SW 1271 (cell line): ENCODE measurements at regions not wholly inside any gene's neighbourhood (a gene's known extent, or its start where the extent isn't known, plus 50 kb on each side); places are given as distances from the start of the nearest gene placed in this dataset.

Experiments
- DNase-seq, 2 experiments: peaks; one replicate each; lab custom pipeline; 2025; lab: John Stamatoyannopoulos, UW

DNA sequence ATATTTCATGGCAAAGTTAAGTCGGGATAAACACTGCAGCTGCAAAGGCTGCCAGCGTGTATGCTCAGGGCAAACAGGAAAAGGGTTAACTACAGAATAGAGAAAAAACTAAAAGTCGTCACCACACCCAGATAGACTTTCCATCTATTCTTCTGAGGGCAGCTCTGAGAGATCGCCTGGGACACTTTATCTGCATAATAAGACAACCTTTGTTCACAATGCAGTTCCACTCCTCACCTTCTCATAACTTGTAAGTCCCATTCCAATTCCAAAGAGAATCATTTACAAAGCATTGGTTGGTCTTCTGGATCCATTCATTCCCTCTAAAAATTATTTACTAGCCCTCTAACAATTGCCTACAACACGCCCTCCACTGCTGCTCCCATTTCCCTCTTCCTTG lies 437.4 kb downstream of the RND3 start:
- DNase-seq = no peak

DNA sequence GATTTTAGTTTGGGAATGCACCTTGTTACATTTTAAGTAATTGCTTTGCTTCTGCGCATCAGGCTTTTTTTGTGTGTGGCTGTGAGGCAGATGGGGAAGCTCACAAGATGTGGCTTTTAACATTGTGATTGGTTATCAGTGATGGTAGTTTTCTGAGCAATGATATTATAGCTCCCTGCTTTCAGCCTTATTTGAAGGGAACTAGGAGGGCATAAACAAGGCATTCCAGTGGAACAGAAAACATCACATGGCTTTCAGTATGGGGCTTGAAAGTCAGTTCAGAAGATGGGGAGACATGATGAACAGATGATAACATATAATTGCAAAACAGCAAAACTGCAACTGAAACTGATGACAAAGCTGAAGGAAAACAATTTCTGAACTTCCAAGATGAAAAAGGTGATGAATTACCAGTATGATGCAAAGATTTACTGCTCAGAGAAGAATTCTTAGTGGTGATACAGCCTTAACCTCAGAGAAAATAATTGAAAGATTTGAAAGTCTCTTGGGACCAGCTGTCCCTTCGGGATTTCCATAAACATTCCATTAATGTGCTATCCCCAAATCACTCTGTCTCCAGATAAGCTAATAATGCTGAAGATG lies 439.7 kb downstream of the RND3 start:
- DNase-seq = no peak

DNA sequence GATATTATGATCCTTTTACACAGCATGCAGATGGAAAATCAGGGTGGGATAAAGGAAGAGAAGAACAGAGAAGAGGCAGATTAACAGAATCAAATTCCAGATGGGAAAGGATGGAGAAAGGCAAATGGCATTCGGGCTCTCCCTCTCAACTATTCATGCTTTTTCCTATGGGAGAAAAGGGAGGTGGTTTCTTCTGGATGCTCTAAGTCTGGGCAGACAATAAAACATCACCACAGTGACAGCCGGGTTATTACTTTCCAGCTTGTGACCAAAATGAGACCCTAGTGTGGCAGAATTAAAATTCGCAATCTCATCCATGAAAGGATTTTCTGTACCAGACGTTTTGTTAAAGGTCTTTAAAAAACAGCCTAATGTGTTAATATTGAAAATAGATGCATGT lies 440.7 kb downstream of the RND3 start:
- DNase-seq = no peak

DNA sequence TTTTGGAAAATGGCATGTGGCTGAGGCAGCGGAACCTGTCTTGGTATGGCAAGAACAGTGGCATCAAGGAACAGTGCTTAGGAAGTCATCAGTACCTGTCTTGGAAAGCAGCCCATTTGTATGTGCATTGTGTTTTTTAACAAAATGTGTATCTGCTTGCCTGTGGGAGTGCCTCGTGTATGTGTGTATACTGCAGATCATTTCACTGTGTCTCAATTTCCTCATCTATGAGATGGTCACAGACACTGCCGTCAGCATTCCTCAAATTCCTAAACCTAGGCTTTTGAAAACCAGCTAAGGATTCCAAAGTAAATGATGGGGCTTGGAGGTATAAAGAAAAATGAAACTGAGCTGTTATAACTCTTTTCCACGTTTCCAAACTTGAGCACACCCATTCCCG lies 441.3 kb downstream of the RND3 start:
- no peak for DNase-seq

DNA sequence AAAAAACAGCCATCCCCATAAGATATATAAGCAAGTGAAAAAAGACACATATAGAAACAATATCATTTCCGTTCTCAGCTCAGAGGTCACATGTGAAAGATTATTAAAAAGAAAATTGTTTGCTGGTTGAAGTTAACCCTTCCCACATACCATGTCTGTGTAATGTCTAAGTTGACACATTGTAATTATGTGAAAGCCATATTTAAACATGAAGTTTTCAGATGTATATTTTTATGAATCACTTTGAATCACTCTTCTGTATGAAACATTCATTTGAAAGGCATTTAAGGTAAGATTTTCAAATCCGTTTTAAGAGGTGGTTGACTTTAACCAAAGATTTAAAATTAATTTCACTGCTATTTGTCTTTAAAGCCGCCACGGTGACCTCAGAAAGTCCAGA lies 441.9 kb downstream of the RND3 start:
- DNase-seq = no peak

DNA sequence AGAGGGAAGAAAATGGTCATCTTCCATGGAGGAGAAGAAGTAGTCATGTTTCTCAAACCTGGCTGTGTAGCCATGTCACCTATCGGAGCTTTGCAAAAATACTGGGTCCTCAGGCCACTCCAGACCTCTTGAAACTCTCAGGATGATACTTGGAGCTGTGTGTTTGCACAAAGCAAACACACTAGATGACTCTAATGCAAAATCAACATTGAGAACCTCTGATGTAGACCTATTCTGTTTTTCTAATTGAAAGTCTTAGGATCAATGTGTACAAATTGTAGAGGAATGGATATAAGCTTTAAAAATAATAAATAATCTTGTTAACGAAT lies 444.3 kb downstream of the RND3 start:
- no peak for DNase-seq

DNA sequence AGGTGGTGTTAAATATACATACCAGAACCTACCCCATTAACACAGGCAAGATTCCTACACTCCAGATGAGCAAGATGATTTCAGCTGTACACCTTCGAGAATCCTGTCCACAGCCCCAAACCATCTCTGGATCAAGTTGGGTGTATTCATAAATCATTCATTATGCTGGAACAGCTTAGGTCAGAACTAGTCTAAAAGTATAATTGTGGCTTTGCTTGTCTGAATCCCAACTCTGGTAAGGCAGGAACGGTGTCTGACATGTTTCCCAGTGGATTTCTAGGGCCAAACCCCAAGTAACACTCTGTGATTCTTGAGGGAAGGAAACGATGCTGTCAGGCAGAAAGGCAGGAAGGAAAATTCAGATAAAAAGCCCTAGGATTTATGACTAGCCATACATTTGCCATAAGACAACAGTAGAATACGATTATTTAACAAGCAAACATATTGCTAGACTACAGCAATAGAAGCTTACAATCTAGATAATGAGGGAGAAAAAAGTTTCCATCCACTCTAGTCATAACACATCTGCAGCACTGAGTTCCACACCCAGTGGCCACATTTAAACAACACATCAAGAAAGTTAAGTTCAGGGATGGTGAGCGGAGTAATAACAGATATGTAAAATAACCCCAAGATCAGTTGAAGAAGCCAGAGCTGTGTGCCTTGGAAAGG lies 444.8 kb downstream of the RND3 start:
- DNase-seq = no peak

DNA sequence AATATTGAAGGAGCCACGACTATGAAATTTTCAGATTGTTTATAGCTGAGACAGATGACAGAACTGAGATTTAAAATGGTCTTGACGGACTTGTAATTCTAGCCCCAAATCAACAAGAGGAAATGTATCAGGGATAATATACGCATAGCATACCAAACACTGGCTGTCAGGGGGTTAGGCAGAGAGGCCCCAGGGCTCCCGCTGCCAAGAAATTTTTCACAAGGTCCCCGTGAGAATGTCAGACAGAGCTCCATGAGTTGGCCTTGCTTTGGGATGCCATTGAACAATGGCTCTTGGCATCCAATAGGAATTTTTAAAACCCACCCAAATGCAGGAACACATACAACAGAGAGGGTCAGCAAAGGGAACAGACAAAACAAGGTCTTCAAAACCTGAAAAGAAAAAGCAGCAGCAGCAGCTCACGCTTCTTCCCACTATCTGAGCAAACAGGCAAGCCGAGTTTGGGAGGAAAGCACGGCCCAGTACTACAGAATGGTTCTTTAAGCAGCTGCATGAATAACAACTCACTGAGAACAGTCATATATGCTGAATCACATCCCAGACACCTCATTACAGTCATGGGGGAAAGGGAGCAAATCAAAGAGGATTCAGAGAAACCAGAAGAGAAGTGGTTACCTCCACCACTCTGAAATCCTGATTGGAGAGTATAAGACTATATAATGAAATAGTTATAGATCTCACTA lies 445.6 kb downstream of the RND3 start:
- no peak for DNase-seq

DNA sequence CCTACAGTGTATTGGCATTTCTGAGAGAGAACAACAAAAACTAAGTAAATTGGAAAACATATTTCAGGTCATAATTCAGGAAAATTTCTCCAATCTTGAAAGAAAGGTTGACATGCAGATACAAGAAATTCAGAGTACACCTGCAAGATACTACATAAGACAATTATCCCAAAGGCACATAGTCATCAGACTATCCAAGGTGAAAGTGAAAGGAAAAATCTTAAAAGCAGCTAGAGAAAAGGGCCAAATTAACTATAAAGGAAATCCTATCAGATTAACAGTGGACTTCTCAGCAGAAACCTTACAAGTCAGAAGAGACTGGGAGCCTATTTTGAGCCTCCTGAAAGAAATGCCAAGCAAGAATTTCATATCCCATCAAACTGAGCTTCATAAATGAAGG lies 449.0 kb upstream of the MMADHC start:
- no peak for DNase-seq

DNA sequence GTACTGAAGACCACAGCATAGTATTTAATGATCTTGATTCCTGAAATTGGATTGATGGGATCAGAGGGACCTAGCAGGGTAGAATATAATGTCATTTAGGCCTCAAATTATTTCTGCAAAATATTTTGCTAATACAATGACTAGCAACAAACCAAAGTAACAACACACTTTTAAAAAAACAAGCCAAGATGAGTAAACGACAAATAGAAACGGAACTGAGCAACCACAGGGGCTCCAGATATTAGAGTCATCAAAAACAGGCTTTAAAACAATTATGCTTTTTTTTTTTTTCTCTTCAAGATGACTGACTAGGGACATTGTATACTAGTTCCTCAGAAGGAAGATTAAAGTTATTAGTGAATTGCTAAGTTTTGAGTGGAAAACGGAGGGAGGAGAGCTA lies 447.1 kb upstream of the MMADHC start:
- DNase-seq = no peak

DNA sequence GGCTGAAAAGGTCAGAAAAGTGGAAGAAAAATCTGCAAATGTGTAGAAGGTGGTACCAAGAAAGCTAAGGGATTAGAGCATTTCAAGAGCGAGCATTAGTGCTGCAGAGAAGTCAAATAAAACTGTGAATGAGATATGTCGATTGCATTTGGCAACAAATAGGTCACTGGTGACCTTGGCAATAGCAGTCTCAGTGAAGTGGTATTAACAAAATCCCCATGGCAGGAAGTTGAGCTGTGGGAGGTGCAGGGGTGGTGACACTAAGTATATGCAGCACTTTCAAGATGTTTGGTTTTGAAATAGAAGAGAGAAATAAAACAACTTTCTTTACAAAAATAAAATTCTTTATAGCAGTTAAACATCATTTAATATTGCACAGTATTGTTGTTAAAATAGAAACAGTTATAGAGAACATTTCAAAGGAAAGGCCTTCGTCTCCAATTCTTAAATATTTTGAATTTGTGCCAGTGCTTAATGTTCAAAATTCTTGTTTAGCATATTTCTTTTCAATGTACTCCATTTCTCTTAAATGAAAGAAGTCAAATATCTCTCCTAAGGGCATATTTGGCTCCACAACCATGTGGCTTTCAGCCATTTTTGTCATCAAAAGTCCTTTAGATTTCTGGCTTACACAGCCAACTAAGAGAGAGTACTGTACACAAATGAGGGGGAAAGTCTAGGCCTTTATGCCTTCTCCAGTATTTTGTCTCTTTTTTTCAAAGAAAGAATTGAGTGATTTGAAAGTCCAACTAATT lies 443.0 kb upstream of the MMADHC start:
- DNase-seq = no peak

DNA sequence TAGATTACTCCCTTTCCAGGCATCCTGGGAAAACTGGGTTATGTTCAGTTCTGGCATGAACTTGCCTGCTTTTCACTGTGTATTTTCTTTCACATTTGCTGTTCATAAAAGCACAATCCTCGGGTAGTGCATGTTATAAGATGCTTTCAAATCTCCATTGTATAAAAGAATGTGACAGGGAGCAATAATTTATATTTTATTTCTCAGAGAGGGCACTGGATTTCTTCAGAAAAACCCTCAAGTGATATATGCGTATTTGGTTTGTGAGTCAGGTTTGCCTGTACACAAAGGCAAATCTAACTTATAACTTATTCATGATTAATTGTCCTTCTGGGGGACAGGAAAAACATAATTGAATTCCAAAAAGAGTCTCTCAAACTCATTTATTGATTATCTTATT lies 440.7 kb upstream of the MMADHC start:
- DNase-seq = no peak

DNA sequence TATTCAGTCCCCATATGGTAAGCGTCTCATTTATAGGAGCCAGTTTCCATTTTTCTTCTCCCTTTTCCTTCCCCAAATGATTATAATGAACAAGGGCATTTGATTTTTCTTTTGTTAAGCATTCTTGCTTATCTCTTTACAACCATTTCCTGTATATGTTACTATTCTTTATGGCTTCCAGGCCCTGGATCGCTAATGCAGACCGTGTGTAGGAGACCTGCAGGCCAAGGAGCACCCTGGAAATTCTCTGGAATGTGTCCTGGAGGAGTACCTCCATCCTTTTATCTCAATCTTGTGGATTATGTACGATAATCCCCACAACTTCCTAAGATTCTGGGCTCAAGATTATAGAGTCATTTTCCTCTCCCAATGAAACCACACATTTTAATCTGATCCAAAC lies 439.6 kb upstream of the MMADHC start:
- DNase-seq = no peak

DNA sequence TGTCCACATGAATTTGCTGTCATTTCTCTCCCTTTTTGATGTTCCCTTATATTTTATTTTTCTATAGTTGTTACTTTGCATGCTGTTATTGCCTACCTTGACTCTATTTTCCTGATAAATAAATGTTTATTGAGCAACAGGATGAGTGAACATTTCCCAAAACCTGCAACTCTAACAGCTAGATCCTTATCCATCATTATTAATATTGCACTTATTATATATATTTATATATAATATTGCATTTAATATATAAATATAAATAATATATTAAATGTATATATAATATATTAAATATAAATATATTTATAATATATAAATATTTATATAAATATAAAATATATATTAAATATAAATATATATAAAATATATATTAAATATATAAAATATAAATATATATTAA lies 436.1 kb upstream of the MMADHC start:
- DNase-seq = no peak

DNA sequence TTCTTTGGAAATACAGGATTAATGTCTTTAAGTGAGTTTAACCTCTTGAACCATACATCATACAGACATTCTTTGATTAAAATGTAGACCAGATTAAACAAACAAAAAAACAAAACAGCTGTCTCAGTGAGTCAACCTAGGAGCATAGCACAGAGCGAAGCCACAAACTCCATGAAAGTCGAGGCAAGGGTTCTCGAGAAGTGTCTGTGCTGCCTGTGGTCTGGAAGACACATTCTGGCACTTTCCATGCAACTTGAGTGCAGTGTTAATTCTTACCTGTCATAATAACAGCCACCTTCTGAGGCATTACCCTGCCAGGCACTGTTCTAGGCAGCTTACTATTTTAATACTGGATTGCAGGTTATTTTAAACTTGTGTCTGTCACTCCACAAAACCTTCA lies 435.5 kb upstream of the MMADHC start:
- DNase-seq = no peak

DNA sequence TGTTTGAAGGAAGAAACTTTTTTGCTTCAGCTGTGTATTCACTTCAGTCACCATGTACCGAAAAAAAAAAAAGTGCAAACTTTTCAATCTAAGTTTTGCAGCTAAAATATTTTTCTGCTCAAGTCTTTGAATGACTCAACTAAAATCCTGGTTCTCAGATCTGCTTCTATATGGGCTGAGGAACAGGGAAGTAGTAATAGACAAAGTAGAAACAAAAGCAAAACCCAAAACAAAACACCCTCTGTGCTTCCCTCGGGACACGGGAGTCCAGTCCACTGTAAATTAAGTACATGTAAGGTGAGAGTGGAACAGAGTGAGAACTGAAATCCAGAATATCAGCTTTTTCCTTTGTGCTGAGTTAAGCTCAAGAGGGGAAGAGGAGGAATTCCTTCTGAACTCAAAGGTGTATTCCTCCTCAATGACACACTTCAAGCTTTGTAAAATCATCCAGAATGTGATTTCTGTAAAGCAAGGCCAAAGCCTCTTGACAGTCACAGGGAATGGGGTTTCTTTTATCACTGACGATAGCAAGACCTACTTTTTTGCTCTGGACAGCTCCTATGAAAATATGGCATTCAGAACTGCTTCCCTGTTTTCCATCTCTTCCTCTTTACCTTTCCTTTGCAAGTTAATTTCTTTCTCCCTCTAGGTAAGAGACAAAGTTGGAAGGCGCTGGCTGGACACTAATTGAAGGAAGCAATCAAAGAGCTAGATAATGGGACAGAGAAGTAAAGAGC lies 433.5 kb upstream of the MMADHC start:
- no peak for DNase-seq

DNA sequence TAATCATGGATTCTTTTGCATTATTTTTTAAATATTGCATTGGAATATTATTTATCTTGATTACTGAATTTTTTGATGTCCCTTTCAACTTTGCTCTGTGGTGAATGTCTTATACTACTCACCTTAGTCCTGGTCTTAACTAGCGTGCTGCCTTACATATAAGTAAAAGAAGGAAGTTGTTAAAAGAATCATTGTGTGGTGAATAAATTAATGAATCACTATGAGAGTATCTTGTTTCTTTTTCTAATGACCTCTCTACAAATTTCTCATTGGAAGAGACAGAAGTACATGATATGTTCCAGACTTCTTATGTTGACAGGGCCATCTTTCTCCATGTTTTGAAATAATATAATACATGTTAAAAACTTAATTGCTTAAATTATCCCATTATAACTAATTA lies 432.6 kb upstream of the MMADHC start:
- no peak for DNase-seq

DNA sequence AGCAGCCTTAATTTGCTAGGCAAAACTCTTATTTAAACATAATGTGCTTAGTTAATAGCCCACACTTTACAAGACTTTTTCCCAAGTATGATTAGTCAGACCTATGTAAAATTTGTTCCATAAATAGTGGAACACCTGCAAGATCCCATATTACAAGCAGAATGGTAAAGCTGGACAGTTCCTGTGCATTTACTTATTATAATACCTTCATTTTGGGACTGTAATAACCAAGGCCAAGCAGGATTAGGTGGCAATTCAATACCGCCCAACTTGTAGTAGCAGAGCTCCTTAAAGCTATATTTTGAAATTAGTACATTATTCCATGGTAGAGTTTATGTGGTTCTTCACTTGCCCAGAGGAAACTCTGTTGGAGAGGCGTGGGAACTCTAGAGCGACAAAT lies 431.5 kb upstream of the MMADHC start:
- DNase-seq = no peak

DNA sequence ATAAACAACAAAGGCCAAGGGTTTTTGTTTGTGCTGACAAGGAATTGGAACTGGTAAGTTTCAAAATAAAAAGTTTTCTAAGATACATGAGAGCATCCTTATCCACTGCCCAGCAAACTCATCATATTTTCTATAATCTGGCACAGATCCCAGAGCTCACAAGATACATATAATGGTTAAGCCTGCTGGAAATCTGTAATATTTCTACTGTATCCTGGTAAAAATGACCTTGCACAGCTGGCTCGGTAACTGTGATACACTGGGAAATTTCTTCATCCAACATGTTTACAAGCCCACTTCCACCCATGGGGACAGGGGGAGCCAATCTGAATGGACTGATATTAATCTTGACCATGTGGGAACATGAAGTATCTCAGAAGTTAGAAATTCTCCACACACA lies 425.4 kb upstream of the MMADHC start:
- DNase-seq = no peak

DNA sequence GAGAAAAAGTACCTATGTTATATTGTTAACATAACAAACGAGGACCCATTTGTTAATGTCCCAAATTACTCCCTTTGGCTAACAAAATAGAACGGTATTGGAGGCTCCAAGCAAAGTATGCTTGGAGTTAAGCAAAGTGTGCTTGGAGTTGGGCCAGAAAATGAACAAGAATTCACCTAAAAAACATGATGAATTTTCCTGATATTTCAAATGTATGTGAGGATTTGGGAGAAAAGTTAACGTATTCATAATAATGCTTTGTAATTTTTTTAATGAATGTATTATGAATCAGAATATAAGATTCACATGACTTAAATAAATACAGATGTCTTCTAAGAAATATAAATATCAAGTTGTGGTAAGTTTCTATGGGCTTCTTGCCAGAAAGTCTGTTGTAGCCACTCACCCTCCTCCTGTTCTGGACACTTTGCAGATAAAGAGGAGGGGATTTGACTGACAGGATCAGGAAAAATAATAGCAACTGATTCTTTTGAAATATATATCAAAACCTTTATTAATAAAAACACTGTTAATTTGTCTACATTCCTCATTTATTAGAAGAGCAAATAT lies 423.7 kb upstream of the MMADHC start:
- no peak for DNase-seq

DNA sequence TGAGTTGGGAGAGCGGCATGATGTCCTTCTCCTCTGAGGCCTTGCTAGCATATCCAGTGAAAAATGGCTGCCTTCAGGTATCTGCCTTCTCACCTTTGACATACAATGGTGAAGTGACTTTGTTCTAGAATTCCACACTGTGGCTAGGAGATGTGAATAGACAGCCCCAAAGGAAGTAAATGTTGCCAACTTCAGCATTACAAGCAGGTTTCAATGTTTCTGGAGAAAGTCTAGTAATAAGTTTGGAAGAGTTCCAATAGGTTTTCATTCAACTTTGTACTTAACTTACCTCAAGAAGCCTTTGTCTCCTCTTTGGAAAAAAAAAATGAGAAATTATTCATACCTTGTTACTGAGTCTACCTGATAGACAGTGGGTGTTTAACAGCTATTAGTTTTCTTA lies 421.3 kb upstream of the MMADHC start:
- no peak for DNase-seq

DNA sequence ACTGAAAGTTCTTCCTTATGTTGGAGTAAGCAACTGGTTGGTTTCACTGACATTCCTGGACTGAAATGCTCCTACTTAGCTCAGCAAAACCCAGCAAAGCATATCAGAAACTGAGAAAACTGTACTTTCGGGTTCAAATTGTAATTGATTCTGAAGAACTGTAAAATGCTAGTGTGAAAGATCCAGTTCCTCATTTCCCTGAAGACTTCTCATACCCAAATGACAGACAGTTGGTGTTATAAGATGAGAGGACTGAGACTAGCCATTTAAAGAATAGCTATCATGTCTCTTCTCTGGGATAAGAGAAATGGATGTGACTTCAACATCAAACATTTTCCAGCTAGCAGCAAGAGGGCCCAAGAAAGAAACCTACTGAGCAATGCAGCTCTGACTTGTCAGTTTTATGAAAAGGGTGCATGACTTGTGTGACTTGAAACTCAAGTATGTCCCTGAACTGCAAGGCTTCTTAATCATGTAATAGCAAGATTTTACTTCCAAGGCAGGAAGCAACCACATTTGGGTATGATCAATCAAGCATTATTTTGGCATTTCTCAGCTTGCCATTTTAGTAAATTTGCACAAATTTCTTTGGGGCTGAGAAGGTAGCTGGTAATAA lies 420.3 kb upstream of the MMADHC start:
- DNase-seq = no peak
